Type B pancreatic cell (in vitro differentiated cells): ENCODE measurements at regions not wholly inside any gene's neighbourhood (a gene's known extent, or its start where the extent isn't known, plus 50 kb on each side); places are given as distances from the start of the nearest gene placed in this dataset.

Experiments used
- DNase-seq: peaks from one replicate; pipeline ENCODE4 v3.0.0; 2021; ENCODE audit warnings: mixed read lengths; ENCODE audit not compliant: unreplicated experiment; ENCODE audit errors: extremely low spot score
- H3K27ac Mint-ChIP-seq: 2 replicates; pipeline ENCODE4 v1.8.0; 2021; ENCODE audit warnings: mild to moderate bottlenecking, mixed read lengths
- H3K27me3 Mint-ChIP-seq: 2 replicates; pipeline ENCODE4 v1.8.0; 2021; ENCODE audit warnings: mixed read lengths
- H3K36me3 Mint-ChIP-seq: 2 replicates; pipeline ENCODE4 v1.8.0; 2021; ENCODE audit warnings: mixed read lengths
- H3K4me1 Mint-ChIP-seq: one replicate; pipeline ENCODE4 v1.8.0; 2021; ENCODE audit warnings: mixed read lengths; ENCODE audit not compliant: unreplicated experiment
- H3K4me3 Mint-ChIP-seq: 2 replicates; pipeline ENCODE4 v1.8.0; 2021; ENCODE audit warnings: mild to moderate bottlenecking, mixed read lengths
- H3K9me3 Mint-ChIP-seq: 2 replicates; pipeline ENCODE4 v1.8.0; 2021; ENCODE audit warnings: mixed read lengths
- TF ChIP-seq, protein P1 (sequence below): fragments of 200-600 bp; sonication (generic); conservative IDR thresholded peaks from 2 replicates; pipeline ENCODE4 v1.5.0; 2021; ENCODE audit warnings: antibody characterized with exemption, mild to moderate bottlenecking

- no peaks in the 10 kb centered on the region for H3K36me3 Mint-ChIP-seq
- TF ChIP-seq, protein P1, sequence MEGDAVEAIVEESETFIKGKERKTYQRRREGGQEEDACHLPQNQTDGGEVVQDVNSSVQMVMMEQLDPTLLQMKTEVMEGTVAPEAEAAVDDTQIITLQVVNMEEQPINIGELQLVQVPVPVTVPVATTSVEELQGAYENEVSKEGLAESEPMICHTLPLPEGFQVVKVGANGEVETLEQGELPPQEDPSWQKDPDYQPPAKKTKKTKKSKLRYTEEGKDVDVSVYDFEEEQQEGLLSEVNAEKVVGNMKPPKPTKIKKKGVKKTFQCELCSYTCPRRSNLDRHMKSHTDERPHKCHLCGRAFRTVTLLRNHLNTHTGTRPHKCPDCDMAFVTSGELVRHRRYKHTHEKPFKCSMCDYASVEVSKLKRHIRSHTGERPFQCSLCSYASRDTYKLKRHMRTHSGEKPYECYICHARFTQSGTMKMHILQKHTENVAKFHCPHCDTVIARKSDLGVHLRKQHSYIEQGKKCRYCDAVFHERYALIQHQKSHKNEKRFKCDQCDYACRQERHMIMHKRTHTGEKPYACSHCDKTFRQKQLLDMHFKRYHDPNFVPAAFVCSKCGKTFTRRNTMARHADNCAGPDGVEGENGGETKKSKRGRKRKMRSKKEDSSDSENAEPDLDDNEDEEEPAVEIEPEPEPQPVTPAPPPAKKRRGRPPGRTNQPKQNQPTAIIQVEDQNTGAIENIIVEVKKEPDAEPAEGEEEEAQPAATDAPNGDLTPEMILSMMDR: no peak
- no peak overlapping the region for H3K4me3 Mint-ChIP-seq
- H3K9me3 Mint-ChIP-seq: peaks cover 6% of the 10 kb centered on the region
- H3K4me1 Mint-ChIP-seq: no peaks in the 10 kb centered on the region
- DNase-seq: no peak
- H3K27me3 Mint-ChIP-seq: no peaks in the 10 kb centered on the region
- no peak overlapping the region for H3K27ac Mint-ChIP-seq
These were observed 642.3 kb downstream of the TBC1D4 start for GRCh38 chr13:74839656-74840055.

DNA sequence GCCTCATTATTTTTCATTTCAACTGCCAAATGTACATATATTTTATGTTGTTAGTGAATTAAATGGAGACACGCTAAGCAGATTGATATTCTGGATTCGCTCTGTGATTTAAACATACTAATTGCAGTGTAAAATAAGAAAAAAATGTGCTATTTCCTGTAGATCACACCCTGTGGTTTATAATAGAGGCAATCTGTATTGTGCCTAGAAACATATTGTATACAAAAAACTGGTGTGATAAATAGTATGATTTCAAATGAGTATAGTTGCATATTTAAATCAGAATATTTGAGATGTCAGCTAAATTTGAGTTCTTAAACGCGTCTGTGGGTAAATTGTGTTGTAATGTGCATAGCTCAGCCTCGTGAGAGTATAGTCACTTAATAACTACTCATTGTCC is 643.9 kb downstream of the TBC1D4 start:
- Mint-ChIP-seq H3K27ac (no peak overlapping the region), H3K27me3 (no peaks in the 10 kb centered on the region), H3K36me3 (no peaks in the 10 kb centered on the region), H3K4me3 (no peak overlapping the region), H3K4me1 (no peaks in the 10 kb centered on the region), H3K9me3 (peaks cover 6% of the 10 kb centered on the region)
- no peak for DNase-seq
- TF ChIP-seq, protein P1: no peak

DNA sequence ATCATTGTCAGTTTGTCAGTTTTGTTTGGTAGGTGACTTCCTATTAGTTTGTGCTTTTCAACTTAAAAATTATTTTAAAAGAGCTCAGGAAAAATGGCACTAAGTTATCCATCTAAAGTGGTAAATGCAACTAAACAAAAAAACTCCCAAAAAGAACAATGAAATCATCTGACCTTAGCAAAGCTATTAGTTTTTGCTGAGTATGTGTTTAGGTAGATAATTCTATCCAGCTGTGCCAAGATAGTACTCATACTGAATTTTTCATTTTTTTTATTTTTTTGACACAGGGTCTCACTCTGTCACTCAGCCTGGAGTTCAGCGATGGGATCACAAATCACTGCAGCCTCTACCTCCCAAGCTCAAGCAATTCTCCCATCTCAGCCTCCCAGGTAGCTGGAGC is 645.3 kb downstream of the TBC1D4 start:
- Mint-ChIP-seq H3K36me3 (no peaks in the 10 kb centered on the region), H3K4me3 (no peak overlapping the region), H3K27ac (no peak overlapping the region), H3K27me3 (no peaks in the 10 kb centered on the region), H3K9me3 (peaks cover 6% of the 10 kb centered on the region), H3K4me1 (no peaks in the 10 kb centered on the region)
- DNase-seq: no peak
- TF ChIP-seq, protein P1: no peak

DNA sequence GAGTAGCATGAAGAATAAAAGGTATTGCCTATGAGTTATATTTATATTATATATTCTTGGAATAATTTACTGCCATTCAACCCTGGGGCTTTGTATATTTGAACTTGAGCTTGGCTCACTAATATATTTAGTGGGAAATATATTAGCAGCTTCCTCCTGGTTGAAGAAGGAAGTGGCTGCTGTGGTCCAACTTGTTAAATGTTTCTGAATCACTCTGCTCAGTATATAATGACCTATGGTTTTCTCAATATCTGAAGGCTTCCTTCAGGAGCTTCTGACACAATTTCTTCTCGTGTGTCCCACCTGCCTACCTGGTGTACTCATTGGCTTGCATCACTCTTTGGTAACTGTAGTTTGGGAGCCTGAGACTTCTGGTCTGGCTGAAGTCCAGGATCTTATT is 646.4 kb downstream of the TBC1D4 start:
- TF ChIP-seq, protein P1: no peak
- no peak for DNase-seq
- Mint-ChIP-seq H3K27ac (no peak overlapping the region), H3K9me3 (peaks cover 2% of the 10 kb centered on the region), H3K36me3 (no peaks in the 10 kb centered on the region), H3K4me1 (no peaks in the 10 kb centered on the region), H3K4me3 (no peak overlapping the region), H3K27me3 (peaks cover 3% of the 10 kb centered on the region)

DNA sequence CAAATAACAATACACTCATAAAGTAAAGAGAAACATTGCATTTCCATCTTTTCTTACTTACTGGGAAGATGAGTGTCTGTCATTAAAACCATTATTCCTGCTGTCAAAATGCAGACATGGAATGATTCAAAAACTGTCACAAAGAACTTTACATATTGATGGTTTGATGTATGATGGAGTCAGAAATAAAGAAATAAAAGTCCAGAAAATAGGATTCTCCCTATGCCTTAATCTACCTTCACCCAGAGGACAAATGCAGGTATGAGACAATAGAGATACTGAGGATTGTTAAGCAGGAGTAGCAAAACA is 656.1 kb downstream of the TBC1D4 start:
- TF ChIP-seq, protein P1: no peak
- H3K4me3 Mint-ChIP-seq: no peak overlapping the region
- peaks cover 5% of the 10 kb centered on the region for H3K9me3 Mint-ChIP-seq
- H3K36me3 Mint-ChIP-seq: no peaks in the 10 kb centered on the region
- H3K27me3 Mint-ChIP-seq: peaks cover 15% of the 10 kb centered on the region
- no peak overlapping the region for H3K27ac Mint-ChIP-seq
- DNase-seq: no peak
- no peaks in the 10 kb centered on the region for H3K4me1 Mint-ChIP-seq
